ENCODE measurements at regions not wholly inside any gene's neighbourhood (a gene's known extent, or its start where the extent isn't known, plus 50 kb on each side); places are given as distances from the start of the nearest gene placed in this dataset.
"Not testable (repeated sequence)": the region's sequence is repeated elsewhere in the genome, so short reads cannot be mapped to it uniquely, and the experiment has no call there.

DNA sequence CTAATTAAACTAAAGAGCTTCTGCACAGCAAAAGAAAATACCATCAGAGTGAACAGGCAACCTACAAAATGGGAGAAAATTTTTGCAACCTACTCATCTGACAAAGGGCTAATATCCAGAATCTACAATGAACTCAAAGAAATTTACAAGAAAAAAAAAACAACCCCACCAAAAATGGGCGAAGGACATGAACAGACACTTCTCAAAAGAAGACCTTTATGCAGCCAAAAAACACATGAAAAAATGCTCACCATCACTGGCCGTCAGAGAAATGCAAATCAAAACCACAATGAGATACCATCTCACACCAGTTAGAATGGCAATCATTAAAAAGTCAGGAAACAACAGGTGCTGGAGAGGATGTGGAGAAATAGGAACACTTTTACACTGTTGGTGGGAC lies 100.7 kb downstream of the GPX5 start:
- DNase-seq, result not testable (repeated sequence)

DNA sequence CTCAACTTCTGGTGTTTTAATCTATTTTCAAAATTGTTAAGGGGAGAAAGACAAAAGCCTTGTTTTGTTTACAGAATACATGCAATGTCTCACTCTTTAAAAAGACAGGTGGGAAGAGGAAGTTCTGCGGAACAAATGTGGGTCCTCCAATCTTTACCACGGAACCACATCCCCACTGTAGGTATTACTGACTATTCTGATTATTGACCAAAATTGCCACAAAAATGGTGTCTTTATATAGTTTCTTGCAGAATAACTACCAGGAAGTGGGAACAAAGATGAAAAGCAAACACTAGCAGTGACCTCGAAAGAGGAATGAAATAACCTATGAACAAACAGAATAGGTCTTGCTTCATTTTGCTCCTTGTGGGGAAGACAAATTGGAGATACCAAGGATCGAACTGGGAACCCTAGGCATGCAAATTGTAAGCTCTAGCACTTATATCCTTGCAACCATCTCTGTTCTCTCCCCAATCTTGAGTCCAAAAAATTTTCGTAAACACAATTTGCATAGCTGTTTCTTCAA lies 106.7 kb downstream of the GPX5 start:
- no peak for DNase-seq

DNA sequence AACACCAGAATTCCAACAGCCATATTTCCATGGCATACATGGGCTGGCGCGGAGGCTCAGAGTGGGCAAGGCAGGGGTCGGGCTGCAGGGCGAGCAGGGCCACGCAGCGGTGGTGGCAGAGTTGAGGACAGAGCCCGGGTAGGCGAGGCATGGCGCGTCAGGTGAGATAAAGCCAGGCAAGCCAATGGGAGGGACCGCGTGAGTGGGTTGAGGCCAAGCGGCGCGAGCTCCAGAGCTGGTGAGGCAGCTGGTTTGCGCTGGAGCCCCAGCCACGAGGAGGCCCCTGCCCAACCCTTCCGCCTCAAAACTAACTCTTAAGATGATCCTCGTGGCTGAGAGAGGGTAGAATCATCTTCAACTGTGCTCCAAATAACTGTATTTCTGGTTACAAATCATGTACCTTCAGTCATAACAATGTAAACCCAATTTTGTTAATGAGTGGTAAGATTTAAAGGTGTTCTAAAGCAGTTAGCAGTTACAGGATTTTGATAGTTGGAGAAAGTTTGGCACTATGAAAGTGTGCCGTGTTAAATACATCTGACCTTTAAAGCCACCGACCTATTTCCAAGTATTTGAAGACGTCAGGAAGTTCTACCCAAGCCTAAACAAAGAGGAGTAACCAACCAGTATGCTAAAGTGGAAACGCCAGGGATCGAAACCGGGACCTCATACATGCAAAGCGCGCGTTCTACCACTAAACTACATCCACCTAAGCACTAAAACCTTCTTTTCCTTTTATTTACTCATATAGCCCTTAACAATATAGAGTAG lies 107.9 kb downstream of the GPX5 start:
- no peak for DNase-seq

DNA sequence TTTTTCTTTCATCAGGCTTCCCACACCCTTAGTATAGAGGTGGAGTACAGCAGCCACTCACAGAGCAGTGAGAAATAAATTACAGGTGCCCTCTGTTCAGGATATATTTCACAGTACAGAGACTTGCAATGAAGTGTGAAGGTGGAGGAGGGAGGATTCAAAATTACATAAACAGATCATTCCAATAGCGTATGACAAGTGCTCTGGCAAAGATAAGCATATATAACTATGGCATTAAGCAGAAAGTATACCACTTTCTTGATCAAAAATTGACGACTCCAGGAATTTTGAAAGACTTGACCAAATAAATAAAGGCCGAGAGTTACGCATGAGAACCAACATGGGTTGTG lies 108.7 kb downstream of the GPX5 start:
- DNase-seq, result no peak

DNA sequence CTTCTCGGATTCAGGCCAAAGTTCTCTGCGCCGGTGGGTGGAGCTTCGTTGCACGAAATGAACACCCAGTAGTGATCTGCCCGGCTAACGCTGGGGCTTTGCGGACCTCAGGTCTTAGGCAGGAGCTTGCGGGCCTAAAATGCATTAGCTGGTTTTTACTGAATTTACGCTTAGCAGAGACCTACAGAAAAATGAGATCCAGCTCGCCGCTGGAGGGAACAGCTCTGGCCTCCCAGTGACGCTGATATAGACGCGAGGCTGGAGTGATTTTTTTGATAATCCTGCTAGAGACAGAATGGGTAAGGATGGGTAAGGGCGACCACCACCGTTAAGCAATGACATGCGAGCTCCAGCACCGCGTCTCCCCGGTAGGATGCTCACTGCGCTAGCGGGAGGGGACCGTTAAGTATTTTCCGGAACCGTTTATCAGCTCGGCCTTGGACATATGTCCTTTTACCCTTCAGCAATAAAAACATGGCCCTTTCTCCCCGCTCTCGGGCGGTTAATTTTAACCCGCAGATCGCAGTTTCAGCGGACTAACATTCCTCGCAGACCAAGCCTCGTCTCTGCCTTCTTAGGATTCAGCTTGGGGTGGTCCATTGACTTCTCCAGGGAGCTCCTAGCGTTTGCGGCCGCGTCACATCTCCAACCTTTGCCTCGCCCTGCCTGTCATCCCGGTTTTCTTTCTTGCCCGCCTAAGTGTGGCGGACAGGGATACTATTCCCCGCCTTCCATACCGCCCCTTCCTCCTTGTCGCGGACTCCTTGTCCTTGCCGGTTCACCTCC lies 109.3 kb downstream of the GPX5 start:
- no peak for DNase-seq

DNA sequence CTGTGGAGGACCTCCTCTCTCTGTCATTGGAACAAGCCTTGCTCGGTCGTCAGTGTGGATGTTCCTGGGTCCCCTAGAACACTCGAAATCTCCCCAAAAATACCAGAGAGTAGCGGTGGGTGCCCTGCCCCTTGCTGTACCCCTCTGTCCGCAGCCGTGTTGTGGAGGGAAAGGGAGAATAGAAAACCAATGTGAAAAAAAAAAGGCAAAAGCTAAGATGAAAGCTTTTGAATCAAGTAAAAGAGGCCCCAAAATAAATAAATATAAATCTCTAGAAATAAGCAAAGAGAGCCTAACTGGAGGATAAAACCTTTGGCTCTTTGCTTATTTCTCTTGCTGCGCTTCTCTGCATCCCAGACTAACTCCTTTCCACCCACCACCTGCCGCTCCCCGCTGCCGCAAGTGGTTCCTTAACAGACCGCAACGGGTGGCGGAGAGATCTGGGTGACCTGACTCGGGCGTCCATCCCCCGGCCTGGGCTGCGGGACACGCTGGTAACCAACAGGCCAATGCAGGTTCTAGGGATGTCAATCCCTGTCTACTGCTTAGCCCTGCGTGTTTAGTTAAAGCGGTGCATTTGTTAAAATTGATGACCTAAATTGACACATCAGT lies 110.0 kb downstream of the GPX5 start:
- DNase-seq, result no peak

DNA sequence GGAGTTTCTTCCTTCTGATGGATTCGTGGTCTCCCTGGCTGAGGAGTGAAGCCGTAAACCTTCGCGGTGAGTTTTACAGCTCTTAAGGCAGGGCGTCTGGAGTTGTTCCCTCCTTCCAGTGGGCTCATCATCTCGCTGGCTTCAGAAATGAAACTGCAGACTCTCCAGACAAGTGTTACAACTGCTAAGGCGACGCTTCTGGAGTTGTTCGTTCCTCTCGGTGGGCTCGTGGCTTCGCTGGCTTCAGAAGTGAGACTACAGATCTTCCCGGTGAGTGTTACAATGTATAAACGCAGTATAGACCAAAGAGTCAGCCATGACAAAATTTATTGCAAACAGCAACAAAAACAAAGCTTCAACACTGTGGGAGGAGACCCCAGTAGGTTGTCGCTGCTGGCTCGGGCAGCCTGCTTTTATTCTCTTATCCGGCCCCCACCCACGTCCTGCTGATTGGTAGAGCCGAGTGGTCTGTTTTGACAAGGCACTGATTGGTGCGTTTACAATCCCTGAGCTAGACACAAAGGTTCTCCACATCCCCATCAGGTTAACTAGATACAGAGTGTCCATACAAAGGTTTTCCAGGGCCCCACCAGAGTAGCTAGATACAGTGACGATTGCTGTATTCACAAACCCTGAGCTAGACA lies 113.2 kb downstream of the GPX5 start:
- no peak for DNase-seq

DNA sequence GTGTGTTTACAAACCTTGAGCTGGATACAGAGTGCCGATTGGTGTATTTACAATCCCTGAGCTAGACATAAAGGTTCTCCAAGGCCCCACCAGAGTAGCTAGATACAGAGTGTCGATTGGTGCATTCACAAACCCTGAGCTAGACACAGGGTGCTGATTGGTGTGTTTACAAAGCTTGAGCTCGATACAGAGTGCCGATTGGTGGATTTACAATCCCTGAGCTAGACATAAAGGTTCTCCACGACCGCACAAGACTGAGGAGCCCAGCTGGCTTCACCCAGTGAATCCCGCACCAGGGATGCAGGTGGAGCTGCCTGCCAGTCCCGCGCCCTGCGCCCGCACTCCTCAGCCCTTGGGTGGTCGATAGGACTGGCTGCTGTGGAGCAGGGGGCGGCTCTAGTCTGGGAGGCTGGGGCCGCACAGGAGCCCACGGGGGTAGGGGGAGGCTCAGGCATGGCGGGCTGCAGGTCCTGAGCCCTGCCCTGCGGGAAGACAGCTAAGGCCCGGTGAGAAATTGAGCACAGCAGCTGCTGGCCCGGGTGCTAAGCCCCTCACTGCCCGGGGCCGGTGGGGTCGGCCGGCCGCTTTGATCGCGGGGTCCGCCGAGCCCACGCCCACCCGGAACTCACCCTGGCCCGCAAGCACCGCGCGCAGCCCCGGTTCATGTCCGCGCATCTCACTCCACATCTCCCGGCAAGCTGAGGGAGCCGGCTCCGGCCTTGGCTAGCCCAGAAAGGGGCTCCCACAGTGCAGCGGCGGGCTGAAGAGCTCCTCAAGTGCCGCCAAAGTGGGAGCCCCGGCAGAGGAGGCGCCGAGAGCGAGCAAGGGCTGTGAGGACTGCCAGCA lies 114.0 kb downstream of the GPX5 start:
- DNase-seq, result not testable (repeated sequence)

DNA sequence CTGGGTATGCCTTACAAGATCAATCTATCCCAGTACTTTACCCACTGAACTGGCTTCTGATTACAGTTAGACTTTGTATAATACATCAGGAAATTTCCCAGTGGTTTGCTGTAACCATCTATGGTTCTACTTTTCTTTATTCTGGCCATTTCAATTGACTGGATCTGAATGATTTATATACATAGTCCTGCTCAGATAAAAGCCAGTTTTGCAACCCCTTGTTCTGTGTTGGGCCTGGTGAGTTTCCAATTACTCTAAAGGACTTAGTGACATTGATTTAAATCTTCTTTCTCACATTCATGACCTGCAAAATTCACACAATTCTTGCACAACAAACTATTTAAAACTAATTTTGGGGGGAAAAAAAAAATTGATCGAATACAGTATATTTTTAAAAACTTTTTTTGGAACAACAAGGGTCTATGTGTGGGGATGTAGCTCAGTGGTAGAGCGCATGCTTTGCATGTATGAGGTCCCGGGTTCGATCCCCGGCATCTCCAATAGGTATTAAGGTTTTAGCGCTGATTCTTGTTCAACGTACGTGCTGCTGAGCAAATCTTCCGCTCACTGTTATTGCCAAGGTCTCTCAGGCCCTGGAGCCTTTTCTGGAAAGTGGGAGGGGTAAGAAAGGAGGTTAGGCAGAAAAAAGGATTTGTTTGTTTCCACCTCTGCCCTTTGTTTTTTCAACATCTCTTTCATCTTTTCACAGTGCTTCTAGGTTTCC lies 117.5 kb downstream of the GPX5 start:
- no peak for DNase-seq

DNA sequence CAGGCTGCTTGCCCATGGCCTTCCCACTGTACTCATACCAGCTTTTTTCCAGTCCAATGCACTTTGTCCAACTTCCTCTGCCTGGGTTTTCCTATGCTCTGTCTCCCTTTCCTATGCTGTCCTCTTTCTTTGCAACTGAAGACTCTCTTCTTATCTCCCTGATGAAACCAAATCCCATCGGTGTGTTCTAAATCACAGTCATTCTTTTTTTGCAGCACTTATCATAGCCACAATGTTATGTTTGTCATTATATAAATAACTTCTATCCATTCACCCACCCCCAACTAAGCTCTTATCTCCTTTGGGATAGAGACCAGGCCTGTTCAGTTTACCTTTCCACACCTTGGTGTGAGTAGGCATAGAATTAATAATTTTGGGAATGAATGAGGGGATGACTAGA lies 121.0 kb downstream of the GPX5 start:
- no peak for DNase-seq

DNA sequence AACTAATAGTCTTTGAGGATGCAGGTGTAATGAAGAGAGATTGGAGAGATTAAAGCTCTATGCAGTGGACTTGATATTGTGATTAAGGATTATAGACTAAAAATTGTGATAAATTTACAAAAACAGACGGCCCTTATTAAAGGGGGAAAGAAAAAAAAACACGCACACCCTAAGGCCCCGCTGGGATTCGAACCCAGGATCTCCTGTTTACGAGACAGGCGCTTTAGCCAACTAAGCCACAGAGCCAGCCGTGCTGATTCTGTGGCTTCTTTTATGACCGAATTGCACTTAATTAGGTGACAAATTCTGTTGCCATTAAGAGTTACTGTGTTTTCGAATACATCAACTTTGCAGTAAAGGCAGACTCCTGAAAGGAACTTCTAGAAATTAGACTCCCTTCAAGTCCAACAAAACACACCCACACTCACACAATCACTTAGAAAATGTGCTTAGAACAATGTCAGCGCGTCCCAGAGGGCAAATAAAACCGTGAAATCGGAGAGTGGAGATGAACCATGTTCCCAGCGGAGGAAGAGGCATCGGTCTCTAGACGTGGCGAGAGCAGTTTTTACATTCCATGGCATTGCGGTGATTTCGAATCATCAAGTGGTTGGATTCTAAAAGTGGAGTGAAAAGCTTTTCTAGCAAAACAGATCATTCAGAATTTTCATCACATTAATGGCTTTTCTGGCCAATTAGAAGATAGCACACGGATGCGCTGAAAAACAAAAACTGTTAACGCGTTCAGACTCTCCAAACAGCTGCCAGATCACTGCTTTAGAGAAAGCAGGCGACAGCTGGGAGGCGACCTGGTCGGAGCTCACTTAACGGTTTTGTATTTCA lies 122.6 kb downstream of the GPX5 start:
- no peak for DNase-seq

DNA sequence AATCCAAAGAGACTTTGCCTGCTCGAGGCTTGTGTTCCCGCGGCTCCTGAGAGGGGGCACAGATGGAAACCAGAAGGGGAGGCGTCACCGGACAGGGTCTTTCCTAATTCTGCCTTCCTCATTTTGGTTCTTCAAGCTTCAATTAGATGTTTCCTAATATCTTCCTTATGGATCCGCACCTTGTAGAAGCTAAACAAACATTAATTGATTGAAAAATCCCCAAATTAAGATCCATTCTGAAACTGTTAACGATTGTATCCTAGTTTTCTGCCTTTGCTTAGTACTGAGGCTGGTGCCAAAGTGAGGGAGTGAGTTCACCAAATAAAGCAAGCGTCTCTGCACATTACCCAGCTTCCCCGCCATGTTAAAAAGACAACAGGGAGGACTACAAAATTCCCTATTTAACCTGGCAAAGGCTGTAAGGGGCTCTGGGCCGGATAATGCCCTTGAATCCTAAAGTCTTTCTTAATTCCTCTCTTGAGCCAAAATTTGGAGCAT lies 123.2 kb downstream of the GPX5 start:
- DNase-seq, result no peak

DNA sequence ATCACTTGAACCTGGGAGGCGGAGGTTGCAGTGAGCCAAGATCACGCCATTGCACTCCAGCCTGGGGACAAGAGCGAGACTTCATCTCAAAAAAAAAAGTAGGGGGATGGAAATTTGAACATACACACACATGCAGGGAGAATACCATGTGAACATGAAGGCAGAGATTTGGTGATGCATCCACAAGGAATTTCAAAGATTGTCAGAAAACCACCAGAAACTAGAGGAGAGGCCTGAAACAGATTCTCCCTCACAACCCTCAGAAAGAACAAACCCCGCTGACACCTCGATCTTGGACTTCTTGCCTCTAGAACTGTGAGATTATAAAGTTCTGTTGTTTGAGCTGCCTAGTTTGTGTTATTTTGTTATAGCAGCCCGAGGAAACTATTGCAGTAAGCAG lies 125.5 kb downstream of the GPX5 start:
- no peak for DNase-seq

DNA sequence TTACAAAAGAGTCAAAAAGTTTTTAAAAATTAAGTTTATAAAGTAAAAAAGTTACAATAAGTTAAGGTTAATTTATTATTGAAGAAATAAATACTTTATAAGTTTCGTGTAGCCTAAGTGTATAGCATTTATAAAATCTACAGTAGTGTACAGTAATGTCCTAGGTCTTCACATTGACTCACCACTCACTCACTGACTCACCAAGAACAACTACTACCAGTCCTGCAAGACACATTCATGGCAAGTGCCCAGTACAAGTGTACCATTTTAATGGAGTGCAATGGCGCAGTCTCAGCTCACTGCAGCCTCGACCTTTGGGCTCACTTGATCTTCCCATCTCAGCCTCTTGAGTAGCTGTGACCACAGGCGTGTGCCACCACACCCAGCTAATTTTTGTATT lies 128.2 kb downstream of the GPX5 start:
- DNase-seq, result no peak

DNA sequence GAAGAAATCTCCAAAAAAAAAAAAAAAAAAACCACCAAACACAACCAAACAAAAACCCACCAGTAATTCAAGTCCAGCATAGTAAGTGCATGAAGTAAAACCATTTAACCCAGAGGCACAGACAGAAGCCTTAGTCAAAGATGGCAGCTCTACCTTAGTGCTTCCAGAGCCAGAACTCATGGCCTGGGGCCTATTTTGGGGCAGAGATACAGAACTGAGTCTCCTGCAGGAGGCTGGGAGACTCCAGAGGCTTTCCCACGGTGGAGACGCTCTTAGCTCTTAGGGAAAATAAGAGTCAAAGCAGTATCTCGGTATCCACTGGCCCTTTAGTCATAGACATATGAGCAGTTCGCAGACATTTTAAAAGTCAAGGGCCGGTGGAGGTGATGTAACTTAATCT lies 129.5 kb downstream of the GPX5 start:
- no peak for DNase-seq

DNA sequence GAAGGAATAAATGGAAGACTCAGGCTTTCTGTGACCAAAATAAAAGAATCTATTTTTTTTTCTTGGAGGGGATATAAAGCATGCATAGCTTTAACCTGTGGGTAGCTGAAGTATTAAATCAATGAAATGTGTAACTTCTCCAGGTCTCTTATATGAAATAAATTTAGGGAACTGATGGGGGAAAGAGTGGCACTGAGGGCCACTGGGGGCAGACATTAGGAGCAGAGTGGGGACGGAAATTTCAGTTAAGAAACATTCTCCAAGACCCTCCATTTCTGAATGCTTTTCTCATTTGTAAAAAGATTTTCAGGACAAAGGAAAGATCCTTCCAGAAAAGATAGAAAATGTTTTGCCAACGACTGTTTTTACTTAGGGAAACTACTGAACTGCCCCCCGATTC lies 131.0 kb downstream of the GPX5 start:
- DNase-seq, result no peak

DNA sequence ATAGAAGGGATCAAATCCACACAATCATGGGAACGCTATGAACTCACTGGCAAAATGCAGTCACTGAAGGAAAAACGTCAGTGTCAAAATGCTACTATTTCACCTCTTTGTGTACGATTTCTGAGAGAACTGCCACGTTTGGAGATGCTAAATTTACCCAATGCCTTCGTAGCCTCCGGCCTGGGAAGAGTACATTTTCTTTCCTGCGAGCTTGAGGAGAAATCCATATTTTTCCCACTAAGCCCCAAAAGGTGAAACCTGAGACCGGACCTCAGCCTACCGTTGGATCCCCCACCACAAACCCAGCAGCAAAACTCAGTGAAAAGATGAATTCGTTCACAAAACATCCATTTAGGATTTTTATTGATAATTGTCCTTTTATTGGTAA lies 131.7 kb downstream of the GPX5 start:
- no peak for DNase-seq

DNA sequence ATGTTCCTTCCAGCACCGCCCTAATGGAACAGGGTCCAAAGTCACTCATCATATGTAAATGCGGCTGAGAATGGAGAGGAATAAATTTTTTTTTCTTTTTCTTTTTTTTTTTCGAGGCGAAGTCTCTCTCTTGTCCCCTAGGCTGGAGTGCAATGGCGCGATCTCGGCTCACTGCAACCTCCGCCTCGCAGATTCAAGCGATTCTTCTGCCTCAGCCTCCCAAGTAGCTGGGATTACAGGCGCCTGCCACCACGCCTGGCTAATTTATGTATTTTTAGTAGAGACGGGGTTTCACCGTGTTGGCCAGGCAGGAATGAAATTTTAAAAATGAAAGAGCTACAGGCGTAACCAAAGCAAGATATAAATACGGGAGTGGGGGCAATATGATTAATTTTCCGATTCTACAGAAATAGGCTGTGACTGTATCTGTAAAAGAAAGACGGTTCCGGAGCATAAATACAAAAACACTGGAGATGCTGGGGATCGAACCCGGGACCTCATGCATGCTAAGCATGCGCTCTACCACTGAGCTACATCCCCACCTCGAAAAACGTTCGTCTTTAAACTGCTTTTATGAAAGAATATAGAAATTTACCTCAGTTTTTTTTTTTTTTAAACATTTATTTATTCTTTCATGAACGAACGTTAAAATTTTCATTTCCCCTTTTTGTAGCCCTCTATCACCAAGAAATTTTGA lies 132.2 kb downstream of the GPX5 start:
- DNase-seq, result peak; percentile 23

DNA sequence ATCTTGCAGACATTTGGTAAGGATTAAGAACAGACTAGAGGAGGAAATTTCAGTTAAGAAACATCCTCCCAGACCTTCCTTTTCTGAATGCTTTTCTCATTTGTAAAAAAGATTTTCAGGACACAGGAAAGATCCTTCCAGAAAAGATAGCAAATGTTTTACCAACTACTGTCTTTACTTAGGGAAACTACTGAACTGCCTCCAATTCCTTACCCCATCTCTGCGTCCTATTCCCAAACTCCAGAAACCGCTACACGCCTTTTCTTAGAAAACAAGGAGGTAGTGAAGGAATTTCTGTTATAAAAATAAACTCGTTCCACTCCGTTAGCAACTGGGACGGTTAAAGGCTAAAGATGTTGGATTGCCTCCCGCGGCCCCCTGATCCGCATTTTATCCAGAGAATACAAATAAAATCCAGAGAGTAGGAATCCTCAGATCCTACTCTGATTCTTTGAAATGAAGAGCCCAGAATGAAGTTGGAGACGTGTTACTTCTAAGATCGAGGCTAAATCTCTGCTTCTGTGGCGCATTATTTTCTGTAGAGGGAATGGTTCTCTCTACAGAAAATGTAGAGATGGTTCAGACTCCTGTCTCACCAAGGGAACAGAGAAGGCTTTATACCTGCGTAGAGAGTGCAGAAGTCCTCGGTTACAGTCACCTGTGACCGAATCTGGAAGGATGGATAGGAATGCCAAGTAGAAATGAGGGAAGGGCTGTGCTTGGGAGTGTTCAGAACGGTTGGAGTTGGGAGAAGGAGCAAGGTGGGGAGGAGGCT lies 133.0 kb downstream of the GPX5 start:
- no peak for DNase-seq
